Activated T-cell treated with anti-CD3 and anti-CD28 coated beads, Interleukin-2, amount 50 U/mL, for 4 hours (primary cell): ENCODE measurements at regions not wholly inside any gene's neighbourhood (a gene's known extent, or its start where the extent isn't known, plus 50 kb on each side); places are given as distances from the start of the nearest gene placed in this dataset.

Experiments
- ATAC-seq, 2 donors: fragments of 200-7000 bp; cut with Tn5 transposase; one replicate each; pipeline ENCODE4 v1.10.0; 2021
- DNase-seq: peaks from one replicate; pipeline ENCODE4 v3.0.0-alpha.2; 2020
- H3K27me3 Mint-ChIP-seq: one replicate; pipeline ENCODE4 v1.8.0; 2021; ENCODE audit warnings: low read depth, mixed read lengths
- H3K36me3 Mint-ChIP-seq: one replicate; pipeline ENCODE4 v1.8.0; 2022; ENCODE audit warnings: mixed read lengths; ENCODE audit not compliant: insufficient read depth
- H3K4me1 Mint-ChIP-seq: one replicate; pipeline ENCODE4 v1.8.0; 2021; ENCODE audit warnings: low read depth, mixed read lengths
- H3K4me3 Mint-ChIP-seq: one replicate; pipeline ENCODE4 v1.8.0; 2021; ENCODE audit warnings: mild to moderate bottlenecking, moderate library complexity, mixed read lengths
- H3K9me3 Mint-ChIP-seq: one replicate; pipeline ENCODE4 v1.8.0; 2021; ENCODE audit warnings: mixed read lengths

- ATAC-seq = no peak
- DNase-seq = no peak
Measured at GRCh38 chr12:125292700-125293099, 227.5 kb downstream of the AACS start.

GRCh38 chr12:125295550-125295949 lies 230.3 kb downstream of the AACS start:
- H3K27me3 Mint-ChIP-seq = peaks cover 6% of the 10 kb centered on the region
- DNase-seq (no peak), ATAC-seq (no peak)
- H3K4me3 Mint-ChIP-seq = no peak overlapping the region
- no peaks in the 10 kb centered on the region for H3K36me3 Mint-ChIP-seq
- H3K9me3 Mint-ChIP-seq = no peaks in the 10 kb centered on the region
- H3K4me1 Mint-ChIP-seq = no peaks in the 10 kb centered on the region

More at GRCh38 chr12:125292700-125293099, 227.5 kb downstream of the AACS start:
- no peaks in the 10 kb centered on the region for H3K9me3 Mint-ChIP-seq
- H3K27me3 Mint-ChIP-seq = peaks cover 8% of the 10 kb centered on the region
- H3K4me3 Mint-ChIP-seq = no peak overlapping the region
- no peaks in the 10 kb centered on the region for H3K4me1 Mint-ChIP-seq
- H3K36me3 Mint-ChIP-seq = no peaks in the 10 kb centered on the region

GRCh38 chr12:125296701-125297100 lies 231.5 kb downstream of the AACS start:
- Mint-ChIP-seq H3K27me3 (peaks cover 6% of the 10 kb centered on the region), H3K9me3 (no peaks in the 10 kb centered on the region), H3K4me3 (no peak overlapping the region), H3K36me3 (no peaks in the 10 kb centered on the region), H3K4me1 (no peaks in the 10 kb centered on the region)
- ATAC-seq (no peak), DNase-seq (no peak)

- Mint-ChIP-seq H3K36me3 (no peaks in the 10 kb centered on the region), H3K4me3 (no peak overlapping the region), H3K27me3 (peaks cover 6% of the 10 kb centered on the region), H3K4me1 (no peaks in the 10 kb centered on the region), H3K9me3 (no peaks in the 10 kb centered on the region)
- DNase-seq (no peak), ATAC-seq (no peak)
Measured at GRCh38 chr12:125299840-125300239, 234.6 kb downstream of the AACS start.

DNA sequence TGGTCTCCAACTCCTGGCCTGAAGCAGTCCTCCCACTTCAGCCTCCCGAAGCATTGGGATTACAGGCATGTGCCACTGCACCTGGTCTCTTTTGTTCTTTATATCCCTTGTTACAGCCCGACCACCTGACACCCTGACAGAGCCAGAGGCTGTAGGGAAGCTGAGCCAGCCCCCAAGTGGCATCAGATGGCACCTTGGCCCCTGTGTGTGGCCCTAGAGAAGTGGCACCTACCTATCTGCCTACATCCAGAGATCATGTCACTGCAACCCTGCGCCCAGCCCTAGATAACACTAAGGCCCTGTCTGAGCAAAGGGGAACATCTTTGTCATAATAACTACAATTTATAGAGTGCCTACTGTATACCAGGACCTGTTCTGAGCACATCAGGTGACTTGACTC lies 235.0 kb downstream of the AACS start:
- no peak for DNase-seq
- no peaks in the 10 kb centered on the region for H3K4me1 Mint-ChIP-seq
- H3K4me3 Mint-ChIP-seq = no peak overlapping the region
- H3K9me3 Mint-ChIP-seq = no peaks in the 10 kb centered on the region
- H3K36me3 Mint-ChIP-seq = no peaks in the 10 kb centered on the region
- peaks cover 6% of the 10 kb centered on the region for H3K27me3 Mint-ChIP-seq
- ATAC-seq = no peak

DNA sequence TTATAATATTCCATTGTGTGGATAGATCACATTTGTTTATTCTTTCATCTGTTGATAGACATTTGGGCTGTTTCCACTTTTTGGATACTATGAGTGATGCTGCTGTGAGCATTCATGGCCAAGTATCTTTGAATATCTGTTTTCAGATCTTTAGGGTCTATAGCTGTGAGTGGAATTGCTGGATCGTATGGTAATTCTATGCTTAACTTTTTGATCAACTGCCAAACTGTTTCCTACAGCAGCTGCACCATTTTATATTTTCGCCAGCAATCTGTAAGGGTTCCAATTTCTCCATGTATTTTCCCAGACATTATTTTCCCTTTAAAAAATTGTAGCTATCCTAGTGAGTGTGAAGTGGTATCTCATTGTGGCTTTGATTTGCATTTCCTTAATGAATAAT lies 238.1 kb downstream of the AACS start:
- DNase-seq (no peak), ATAC-seq (no peak)
- Mint-ChIP-seq H3K9me3 (no peaks in the 10 kb centered on the region), H3K4me3 (no peak overlapping the region), H3K27me3 (no peaks in the 10 kb centered on the region), H3K4me1 (no peaks in the 10 kb centered on the region), H3K36me3 (no peaks in the 10 kb centered on the region)

GRCh38 chr12:125304029-125304428 lies 238.8 kb downstream of the AACS start:
- peaks cover 2% of the 10 kb centered on the region for H3K9me3 Mint-ChIP-seq
- no peaks in the 10 kb centered on the region for H3K27me3 Mint-ChIP-seq
- ATAC-seq (no peak), DNase-seq (no peak)
- no peaks in the 10 kb centered on the region for H3K4me1 Mint-ChIP-seq
- no peaks in the 10 kb centered on the region for H3K36me3 Mint-ChIP-seq
- no peak overlapping the region for H3K4me3 Mint-ChIP-seq

GRCh38 chr12:125305231-125305630 lies 240.0 kb downstream of the AACS start:
- no peaks in the 10 kb centered on the region for H3K27me3 Mint-ChIP-seq

DNA sequence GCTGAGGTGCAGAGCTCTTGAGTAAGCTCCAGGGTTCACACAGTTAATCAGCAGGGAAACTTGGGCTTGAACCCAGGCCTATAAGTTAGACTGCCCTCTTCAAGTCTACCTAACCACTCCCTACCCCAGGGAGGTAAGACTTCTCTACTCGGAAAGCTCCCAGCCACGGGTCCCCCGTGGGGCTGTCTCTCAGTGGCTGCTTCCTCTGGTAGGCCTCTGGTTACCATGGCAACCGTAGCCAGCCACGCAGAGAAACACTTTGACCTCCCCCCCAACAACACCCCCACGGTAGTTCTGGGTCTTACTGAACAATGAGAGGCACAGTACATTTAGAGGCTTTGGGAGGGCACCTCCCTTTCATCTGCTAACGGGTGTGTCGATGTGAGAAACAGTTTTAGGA lies 245.2 kb downstream of the AACS start:
- no peaks in the 10 kb centered on the region for H3K4me1 Mint-ChIP-seq
- H3K9me3 Mint-ChIP-seq = peaks cover 5% of the 10 kb centered on the region
- H3K36me3 Mint-ChIP-seq = no peaks in the 10 kb centered on the region
- no peak for DNase-seq
- no peak for ATAC-seq
- H3K4me3 Mint-ChIP-seq = no peak overlapping the region
- H3K27me3 Mint-ChIP-seq = peaks cover 5% of the 10 kb centered on the region

More at GRCh38 chr12:125305231-125305630, 240.0 kb downstream of the AACS start:
- Mint-ChIP-seq H3K36me3 (no peaks in the 10 kb centered on the region), H3K4me3 (no peak overlapping the region), H3K4me1 (no peaks in the 10 kb centered on the region), H3K9me3 (peaks cover 5% of the 10 kb centered on the region)
- ATAC-seq (no peak), DNase-seq (no peak)

- DNase-seq = no peak
- no peak for ATAC-seq
- Mint-ChIP-seq H3K4me1 (no peaks in the 10 kb centered on the region), H3K9me3 (peaks cover 5% of the 10 kb centered on the region), H3K27me3 (peaks cover 9% of the 10 kb centered on the region), H3K4me3 (no peak overlapping the region), H3K36me3 (no peaks in the 10 kb centered on the region)
Measured at GRCh38 chr12:125311050-125311449, 245.8 kb downstream of the AACS start.

- Mint-ChIP-seq H3K27me3 (peaks cover 11% of the 10 kb centered on the region), H3K4me1 (no peaks in the 10 kb centered on the region), H3K9me3 (peaks cover 5% of the 10 kb centered on the region), H3K4me3 (no peak overlapping the region), H3K36me3 (no peaks in the 10 kb centered on the region)
- ATAC-seq (no peak), DNase-seq (no peak)
Measured at GRCh38 chr12:125312471-125312870, 247.2 kb downstream of the AACS start.

DNA sequence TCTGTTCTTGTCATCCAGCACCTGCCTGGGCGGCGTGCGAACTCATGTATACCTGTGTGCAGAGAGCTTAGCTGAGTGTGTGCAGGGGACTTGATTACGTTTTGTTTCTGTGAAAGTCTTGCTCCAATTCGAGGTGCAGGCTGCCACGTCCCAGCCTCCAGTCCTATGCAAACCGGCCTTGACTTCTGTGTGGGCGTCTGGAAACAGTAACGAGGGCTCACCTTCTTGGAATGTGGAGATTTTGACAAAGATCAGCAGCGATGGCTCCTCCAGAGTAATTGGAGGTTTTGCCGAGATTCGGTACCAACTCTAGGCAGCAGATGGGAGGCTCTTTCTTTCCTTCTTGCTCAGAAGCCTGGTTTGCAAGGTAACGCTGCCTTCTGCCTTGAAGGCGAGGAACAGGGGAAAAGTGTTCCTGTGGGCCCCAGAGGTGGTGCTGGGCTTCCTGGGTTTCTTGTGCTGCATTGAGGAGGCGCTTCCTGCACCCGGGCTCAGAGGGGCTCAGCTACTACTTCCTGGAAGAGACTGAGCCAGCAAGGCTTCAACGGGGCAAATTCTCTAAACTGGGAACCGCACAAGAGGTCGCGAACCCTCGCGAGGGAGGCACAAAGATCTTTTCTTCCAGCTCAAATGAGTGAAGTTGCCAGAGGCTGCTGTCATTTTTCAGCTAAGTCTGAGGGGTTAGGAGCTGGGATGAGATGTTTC lies 249.0 kb downstream of the AACS start:
- Mint-ChIP-seq H3K36me3 (no peaks in the 10 kb centered on the region), H3K4me1 (no peaks in the 10 kb centered on the region), H3K9me3 (peaks cover 1% of the 10 kb centered on the region), H3K27me3 (peaks cover 13% of the 10 kb centered on the region), H3K4me3 (no peak overlapping the region)
- no peak for DNase-seq
- no peak for ATAC-seq

DNA sequence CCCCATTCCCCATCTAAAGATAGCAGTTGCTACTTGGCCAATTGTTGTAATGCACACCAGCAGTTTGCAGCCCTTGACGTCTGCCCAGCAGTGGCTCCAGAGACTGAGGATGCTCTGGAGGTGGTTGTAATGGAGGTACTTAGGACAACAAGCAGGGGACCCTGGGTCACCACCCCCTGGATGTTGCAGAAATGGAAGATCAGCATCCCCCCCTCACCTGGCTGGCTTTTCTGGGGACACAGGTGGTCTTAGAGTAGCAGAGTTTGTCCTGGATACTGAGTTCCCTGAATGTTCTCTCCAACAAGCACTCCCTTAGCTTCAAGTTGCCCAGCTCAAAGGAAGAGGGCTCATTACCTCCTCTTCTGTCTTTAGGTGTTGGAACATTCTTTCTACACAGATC lies 250.5 kb downstream of the AACS start:
- Mint-ChIP-seq H3K9me3 (no peaks in the 10 kb centered on the region), H3K4me3 (no peak overlapping the region), H3K4me1 (no peaks in the 10 kb centered on the region), H3K36me3 (no peaks in the 10 kb centered on the region), H3K27me3 (peaks cover 13% of the 10 kb centered on the region)
- ATAC-seq (no peak), DNase-seq (no peak)

DNA sequence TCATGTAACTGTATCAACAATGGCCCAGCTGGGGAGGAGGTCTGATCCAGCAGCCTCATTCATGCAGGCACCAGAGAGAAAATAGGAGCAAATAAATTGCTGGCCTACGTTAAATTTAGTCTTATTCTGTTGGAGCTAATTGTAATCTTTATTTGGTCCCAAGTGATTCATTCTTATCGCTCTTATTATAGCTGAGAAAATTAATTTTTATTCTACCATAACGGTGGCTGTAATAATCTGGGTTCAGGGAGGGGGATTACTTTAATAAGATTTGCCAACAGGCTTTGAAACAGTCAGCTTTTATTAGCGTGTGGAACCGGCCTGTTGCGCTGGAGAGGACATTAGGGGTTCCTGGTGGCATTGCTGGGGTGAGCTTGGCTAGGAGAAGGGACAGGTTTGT lies 254.9 kb downstream of the AACS start:
- Mint-ChIP-seq H3K4me1 (no peaks in the 10 kb centered on the region), H3K4me3 (no peak overlapping the region), H3K36me3 (no peaks in the 10 kb centered on the region), H3K9me3 (no peaks in the 10 kb centered on the region), H3K27me3 (peaks cover 9% of the 10 kb centered on the region)
- DNase-seq (no peak), ATAC-seq (no peak)

- Mint-ChIP-seq H3K9me3 (peaks cover 5% of the 10 kb centered on the region), H3K4me3 (no peak overlapping the region), H3K27me3 (peaks cover 29% of the 10 kb centered on the region), H3K36me3 (no peaks in the 10 kb centered on the region), H3K4me1 (no peaks in the 10 kb centered on the region)
- no peak for ATAC-seq
- no peak for DNase-seq
Measured at GRCh38 chr12:125324861-125325490, 259.7 kb downstream of the AACS start.
